K562 (cell line): ENCODE measurements at regions not wholly inside any gene's neighbourhood (a gene's known extent, or its start where the extent isn't known, plus 50 kb on each side); places are given as distances from the start of the nearest gene placed in this dataset.

Source experiments
- ATAC-seq: fragments of 200-7000 bp; cut with Tn5 transposase; 3 replicates; pipeline ENCODE4 v1.9.1; 2020; ENCODE audit warnings: moderate library complexity
- BruUV-seq: library from RNA; stranded (reverse); fragments of 400-500 nt; replicated peaks from 2 replicates; lab custom pipeline; 2021; lab: Mats Ljungman, UMichigan
- CTCF ChIA-PET: fragments of 300-600 bp; formaldehyde crosslinking; extraction: SDS; loops from one replicate; lab custom pipeline; 2021; ENCODE audit warnings: low intra/inter-chr PET ratio; lab: Yijun Ruan, JAX
- POLR2A ChIA-PET: fragments of 300-600, 350-650 bp; sonication (Branson Sonifier 250); formaldehyde crosslinking; extraction: SDS; loops from one replicate; lab custom pipeline; 2021; ENCODE audit warnings: antibody characterized with exemption, inconsistent platforms; lab: Yijun Ruan, JAX
- DNase-seq, 4 experiments: peaks; one replicate each; pipeline versions ENCODE4 v3.0.0 to v3.0.0-alpha.2; 2011 to 2018; ENCODE audit warnings: low spot score in 3 of 4, mixed read lengths in 3 of 4; ENCODE audit errors: extremely low read depth in 1 of 4
- FAIRE-seq: peaks from 2 replicates; lab custom pipeline; 2011; peaks lifted over from hg19 to GRCh38; lab: Jason Lieb, UNC
- H2AFZ ChIP-seq: 2 replicates; pipeline ENCODE4 v1.6.0; 2011; ENCODE audit warnings: low read depth, low read length, control low read depth, inconsistent platforms
- H3K27ac ChIP-seq: fragments of 200-600 bp; 3 replicates; pipeline ENCODE4 v1.8.0; 2011; ENCODE audit warnings: low read depth, mild to moderate bottlenecking, control low read depth, inconsistent platforms, low read length, moderate library complexity, mixed read lengths; ENCODE audit errors: extremely low read depth
- H3K27me3 ChIP-seq, 2 experiments: fragments of 300-600 bp in 1 of 2; 2 replicates in 1 of 2; 3 replicates in 1 of 2; pipeline versions ENCODE4 v1.6.0 to v1.8.0; 2011; ENCODE audit warnings: inconsistent platforms in 2 of 2, low read length in 2 of 2, mild to moderate bottlenecking in 1 of 2, mixed read lengths in 1 of 2, moderate library complexity in 1 of 2; ENCODE audit not compliant: control insufficient read depth in 2 of 2, insufficient read depth in 2 of 2
- H3K36me3 ChIP-seq: fragments of 300-600 bp; 3 replicates; pipeline ENCODE4 v1.8.0; 2011; ENCODE audit warnings: mild to moderate bottlenecking, low read length, inconsistent platforms; ENCODE audit not compliant: control insufficient read depth, insufficient read depth
- H3K4me1 ChIP-seq, 2 experiments: fragments of 200-600 bp in 1 of 2; replicated peaks in 1 of 2; 2 replicates in 1 of 2; 3 replicates in 1 of 2; pipeline versions ENCODE4 v1.5.1 to v1.8.0; 2011; ENCODE audit warnings: inconsistent platforms in 2 of 2, low read length in 2 of 2, mild to moderate bottlenecking in 1 of 2, mixed read lengths in 1 of 2, moderate library complexity in 1 of 2; ENCODE audit not compliant: control insufficient read depth in 2 of 2, insufficient read depth in 2 of 2
- H3K4me2 ChIP-seq: 2 replicates; pipeline ENCODE4 v1.6.1; 2011; ENCODE audit warnings: low read length, control low read depth, inconsistent platforms, mixed read lengths; ENCODE audit not compliant: insufficient read depth
- H3K4me3 ChIP-seq: fragments of 200-600 bp; sonication (generic), shearing (Covaris generic); 2 replicates; pipeline ENCODE4 v1.5.1; 2016; ENCODE audit warnings: control low read depth, inconsistent platforms
- H3K79me2 ChIP-seq: fragments of 200-600 bp; 3 replicates; pipeline ENCODE4 v1.8.0; 2011; ENCODE audit warnings: low read length, inconsistent platforms; ENCODE audit not compliant: control insufficient read depth, insufficient read depth
- H3K9ac ChIP-seq, 2 experiments: 2 replicates each; pipeline versions ENCODE4 v1.6.0 to v1.6.1; 2011; ENCODE audit warnings: low read depth in 2 of 2, low read length in 2 of 2, control low read depth in 1 of 2, inconsistent platforms in 1 of 2, mild to moderate bottlenecking in 1 of 2, mixed read lengths in 1 of 2; ENCODE audit not compliant: insufficient read depth in 1 of 2
- H3K9me1 ChIP-seq: one replicate; pipeline ENCODE4 v1.6.0; 2011; ENCODE audit warnings: inconsistent platforms, mild to moderate bottlenecking, low read length, moderate library complexity; ENCODE audit not compliant: control insufficient read depth, insufficient read depth
- H3K9me3 ChIP-seq: replicated peaks from 2 replicates; pipeline ENCODE4 v1.5.1; 2011; ENCODE audit warnings: low read depth, low read length, inconsistent platforms; ENCODE audit not compliant: control insufficient read depth, insufficient read depth
- H4K20me1 ChIP-seq: replicated peaks from 2 replicates; pipeline ENCODE4 v1.6.1; 2011; ENCODE audit warnings: low read length, inconsistent platforms, mixed read lengths; ENCODE audit not compliant: control insufficient read depth, insufficient read depth
- CHCHD3 ChIP-seq: fragments of 250-450 bp; sonication (Bioruptor Pico); IDR thresholded peaks from 2 replicates; pipeline ENCODE4 v2.1.2; 2022; ENCODE audit warnings: mild to moderate bottlenecking
- CREBBP ChIP-seq: IDR thresholded peaks from one replicate; pipeline ENCODE4 v1.6.1; 2012; ENCODE audit warnings: low read depth, mild to moderate bottlenecking, control low read depth, inconsistent platforms, low read length
- DMBX1 ChIP-seq: fragments of 250-450 bp; sonication (Bioruptor Pico); IDR thresholded peaks from 2 replicates; pipeline ENCODE4 v1.8.0; 2022; ENCODE audit warnings: inconsistent platforms, mild to moderate bottlenecking, moderate library complexity, borderline replicate concordance
- EHMT2 ChIP-seq: fragments of 450-650 bp; IDR thresholded peaks from 2 replicates; pipeline ENCODE4 v1.6.1; 2018; ENCODE audit warnings: antibody characterized with exemption
- ESRRB ChIP-seq: fragments of 250-450 bp; sonication (Bioruptor Pico); IDR thresholded peaks from 2 replicates; pipeline ENCODE4 v1.5.0; 2020; ENCODE audit warnings: mild to moderate bottlenecking, moderate library complexity, borderline replicate concordance
- HNRNPL ChIP-seq: fragments of 200-400 bp; formaldehyde crosslinking; IDR thresholded peaks from 2 replicates; pipeline ENCODE4 v1.6.1; 2017; ENCODE audit warnings: low read depth, mild to moderate bottlenecking, low read length
- LCOR ChIP-seq: sonication (generic); formaldehyde crosslinking; IDR thresholded peaks from 2 replicates; pipeline ENCODE4 v1.8.0; 2022; ENCODE audit warnings: mild to moderate bottlenecking, missing genetic modification reagents
- SOX6 ChIP-seq: fragments of 450-650 bp; IDR thresholded peaks from 2 replicates; pipeline ENCODE4 v1.6.1; 2014; ENCODE audit warnings: mild to moderate bottlenecking
- ZBTB1 ChIP-seq: sonication (generic); formaldehyde crosslinking; IDR thresholded peaks from 2 replicates; pipeline ENCODE4 v1.8.1; 2023; ENCODE audit warnings: missing genetic modification reagents, low read depth, mild to moderate bottlenecking, borderline replicate concordance
- ZNF507 ChIP-seq: conservative IDR thresholded peaks from 2 replicates; pipeline ENCODE4 v1.6.1; 2017; ENCODE audit warnings: missing genetic modification characterization, missing compliant biosample characterization
- WGBS: fragments of 100-300 bp; shearing (Covaris generic); methylation state at CpG from one replicate; pipeline ENCODE4 v1.1.6; 2016; ENCODE audit warnings: low coverage, mixed read lengths; ENCODE audit not compliant: insufficient coverage; ENCODE audit errors: missing lambda C conversion rate; 5-methylcytosine and 5-hydroxymethylcytosine counted together
- in situ Hi-C: fragments of 300-500 bp; cut with MboI; formaldehyde crosslinking; loops from 4 replicates; pipeline ENCODE4 v1.15.0; 2018; ENCODE audit warnings: inconsistent platforms, mixed read lengths
- intact Hi-C: fragments of 100-400 bp; cut with micrococcal nuclease; formaldehyde crosslinking; loops from 2 replicates; pipeline ENCODE4 v1.14.2; 2022
- TF ChIP-seq, protein P1 (sequence below): sonication (generic); formaldehyde crosslinking; IDR thresholded peaks from 2 replicates; pipeline ENCODE4 v1.8.1; 2023; ENCODE audit warnings: mild to moderate bottlenecking, missing genetic modification reagents
- TF ChIP-seq, protein P2 (sequence below), 3 experiments: fragments of 200-800 bp in 1 of 3; sonication (Bioruptor generic) in 1 of 3; sonication (generic) in 1 of 3; formaldehyde crosslinking in 1 of 3; IDR thresholded peaks; 2 replicates each; pipeline versions ENCODE4 v1.6.1 to v1.8.0; 2016 to 2022; ENCODE audit warnings: mild to moderate bottlenecking in 2 of 3, missing compliant biosample characterization in 2 of 3, missing genetic modification characterization in 2 of 3, missing genetic modification reagents in 1 of 3
- TF ChIP-seq, protein P3 (sequence below): sonication (generic); formaldehyde crosslinking; IDR thresholded peaks from 2 replicates; pipeline ENCODE4 v1.8.0; 2022; ENCODE audit warnings: mild to moderate bottlenecking, missing genetic modification reagents

DNA sequence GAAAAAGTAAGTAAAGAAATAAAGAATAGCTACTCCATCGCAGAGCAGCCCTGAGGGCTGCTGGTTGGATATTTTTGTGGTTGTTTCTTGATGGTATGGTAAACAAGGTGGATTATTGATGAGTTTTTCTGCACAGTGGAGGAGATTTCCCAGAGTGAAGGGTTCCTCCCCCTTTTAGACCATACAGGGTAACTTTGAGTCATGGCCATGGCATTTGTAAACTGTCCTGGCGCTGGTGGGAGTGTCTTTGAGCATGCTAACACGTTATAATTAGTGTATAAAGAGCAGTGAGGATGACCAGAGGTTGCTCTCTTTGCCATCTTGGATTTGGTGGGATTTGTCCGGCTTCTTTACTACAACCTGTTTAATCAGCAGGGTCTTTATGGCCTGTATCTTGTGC lies 128.2 kb downstream of the ASMT start (continued):
- TF ChIP-seq, protein P1, sequence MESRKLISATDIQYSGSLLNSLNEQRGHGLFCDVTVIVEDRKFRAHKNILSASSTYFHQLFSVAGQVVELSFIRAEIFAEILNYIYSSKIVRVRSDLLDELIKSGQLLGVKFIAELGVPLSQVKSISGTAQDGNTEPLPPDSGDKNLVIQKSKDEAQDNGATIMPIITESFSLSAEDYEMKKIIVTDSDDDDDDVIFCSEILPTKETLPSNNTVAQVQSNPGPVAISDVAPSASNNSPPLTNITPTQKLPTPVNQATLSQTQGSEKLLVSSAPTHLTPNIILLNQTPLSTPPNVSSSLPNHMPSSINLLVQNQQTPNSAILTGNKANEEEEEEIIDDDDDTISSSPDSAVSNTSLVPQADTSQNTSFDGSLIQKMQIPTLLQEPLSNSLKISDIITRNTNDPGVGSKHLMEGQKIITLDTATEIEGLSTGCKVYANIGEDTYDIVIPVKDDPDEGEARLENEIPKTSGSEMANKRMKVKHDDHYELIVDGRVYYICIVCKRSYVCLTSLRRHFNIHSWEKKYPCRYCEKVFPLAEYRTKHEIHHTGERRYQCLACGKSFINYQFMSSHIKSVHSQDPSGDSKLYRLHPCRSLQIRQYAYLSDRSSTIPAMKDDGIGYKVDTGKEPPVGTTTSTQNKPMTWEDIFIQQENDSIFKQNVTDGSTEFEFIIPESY (CRISPR knock-in tag), result no peak
- no peak for TF ChIP-seq DMBX1 (CRISPR knock-in tag)
- no peak for TF ChIP-seq LCOR
- no peak for TF ChIP-seq SOX6
- no peak for TF ChIP-seq CREBBP
- no peak for TF ChIP-seq CHCHD3 (CRISPR knock-in tag)
- TF ChIP-seq, protein P2, sequence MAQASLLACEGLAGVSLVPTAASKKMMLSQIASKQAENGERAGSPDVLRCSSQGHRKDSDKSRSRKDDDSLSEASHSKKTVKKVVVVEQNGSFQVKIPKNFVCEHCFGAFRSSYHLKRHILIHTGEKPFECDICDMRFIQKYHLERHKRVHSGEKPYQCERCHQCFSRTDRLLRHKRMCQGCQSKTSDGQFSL (CRISPR knock-in tag; IDR thresholded peaks at IDR 0.05), result no peak
- TF ChIP-seq, protein P2 (tag; IDR thresholded peaks at IDR 0.05), result no peak
- no peak for TF ChIP-seq ESRRB

DNA sequence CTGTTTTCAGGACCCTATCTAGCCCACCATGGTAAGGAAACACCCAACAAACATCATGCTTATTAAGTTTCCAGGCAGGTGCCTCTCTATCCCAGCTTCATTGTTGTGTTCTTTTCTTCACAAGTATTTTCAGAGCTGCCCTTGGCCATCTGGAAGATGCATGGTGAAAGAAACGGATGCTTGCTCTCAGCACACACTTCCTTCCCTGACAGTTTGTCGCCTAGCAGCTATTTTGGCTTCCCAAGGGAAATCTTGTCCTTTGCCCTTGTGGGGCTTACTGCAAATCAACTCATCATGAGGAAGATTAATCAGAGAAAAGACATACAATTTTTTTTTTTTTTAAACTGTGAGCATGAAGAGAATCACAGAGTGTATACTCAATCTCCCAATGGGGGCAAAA lies 128.8 kb downstream of the ASMT start:
- POLR2A ChIA-PET, result no interaction called here
- TF ChIP-seq, protein P3, sequence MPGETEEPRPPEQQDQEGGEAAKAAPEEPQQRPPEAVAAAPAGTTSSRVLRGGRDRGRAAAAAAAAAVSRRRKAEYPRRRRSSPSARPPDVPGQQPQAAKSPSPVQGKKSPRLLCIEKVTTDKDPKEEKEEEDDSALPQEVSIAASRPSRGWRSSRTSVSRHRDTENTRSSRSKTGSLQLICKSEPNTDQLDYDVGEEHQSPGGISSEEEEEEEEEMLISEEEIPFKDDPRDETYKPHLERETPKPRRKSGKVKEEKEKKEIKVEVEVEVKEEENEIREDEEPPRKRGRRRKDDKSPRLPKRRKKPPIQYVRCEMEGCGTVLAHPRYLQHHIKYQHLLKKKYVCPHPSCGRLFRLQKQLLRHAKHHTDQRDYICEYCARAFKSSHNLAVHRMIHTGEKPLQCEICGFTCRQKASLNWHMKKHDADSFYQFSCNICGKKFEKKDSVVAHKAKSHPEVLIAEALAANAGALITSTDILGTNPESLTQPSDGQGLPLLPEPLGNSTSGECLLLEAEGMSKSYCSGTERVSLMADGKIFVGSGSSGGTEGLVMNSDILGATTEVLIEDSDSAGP (CRISPR knock-in tag), result no peak
- TF ChIP-seq EHMT2 (no peak), ZNF507 (tag) (no peak), ZBTB1 (no peak), HNRNPL (no peak)

More for the DNA sequence above, 128.8 kb downstream of the ASMT start:
- Histone ChIP-seq H3K9me1 (no peaks in the 10 kb centered on the region), H3K4me3 (no peak overlapping the region), H3K9me3 (no peaks in the 10 kb centered on the region), H3K36me3 (no peaks in the 10 kb centered on the region), H3K79me2 (no peaks in the 10 kb centered on the region), H3K4me1 (no peaks in the 10 kb centered on the region), H2AFZ (no peak overlapping the region), H4K20me1 (no peaks in the 10 kb centered on the region), H3K4me2 (no peak overlapping the region), H3K27ac (no peak overlapping the region), H3K27me3 (no peaks in the 10 kb centered on the region), H3K9ac (no peak overlapping the region)
- in situ Hi-C loops (no loop called here), intact Hi-C loops (no loop called here)
- no peak for ATAC-seq
- CTCF ChIA-PET, result no interaction called here
- no peak for DNase-seq
- FAIRE-seq, result no peak
- 0% methylated on average over 2 of the region's 2 CpGs for WGBS
- BruUV-seq, result no TSS peak
